Keratinocyte (primary cell): ENCODE measurements at regions not wholly inside any gene's neighbourhood (a gene's known extent, or its start where the extent isn't known, plus 50 kb on each side); places are given as distances from the start of the nearest gene placed in this dataset.

Experiments used
- DNase-seq: peaks from one replicate; pipeline ENCODE4 v3.0.0-alpha.2; 2011; ENCODE audit warnings: low read depth, missing footprints, low spot score
- FAIRE-seq: peaks from 2 replicates; lab custom pipeline; 2011; peaks lifted over from hg19 to GRCh38; lab: Jason Lieb, UNC
- H2AFZ ChIP-seq: 2 replicates; pipeline ENCODE4 v1.6.0; 2012; ENCODE audit warnings: low read length, control low read depth, inconsistent platforms; ENCODE audit not compliant: control insufficient read depth
- H3K27ac ChIP-seq: 2 replicates; pipeline ENCODE4 v1.5.1; 2011; ENCODE audit warnings: low read length; ENCODE audit not compliant: control insufficient read depth, insufficient read depth
- H3K27me3 ChIP-seq: 3 replicates; pipeline ENCODE4 v1.6.0; 2011; ENCODE audit warnings: low read length; ENCODE audit not compliant: control insufficient read depth, insufficient read depth; ENCODE audit errors: extremely low read depth
- H3K36me3 ChIP-seq, 2 experiments: 2 replicates in 1 of 2; 3 replicates in 1 of 2; pipeline ENCODE4 v1.5.1; 2011; ENCODE audit warnings: low read length in 2 of 2, mild to moderate bottlenecking in 1 of 2; ENCODE audit not compliant: control insufficient read depth in 2 of 2, insufficient read depth in 2 of 2; ENCODE audit errors: extremely low read depth in 1 of 2
- H3K4me1 ChIP-seq: 3 replicates; pipeline ENCODE4 v1.5.1; 2011; ENCODE audit warnings: low read length; ENCODE audit not compliant: control insufficient read depth, insufficient read depth; ENCODE audit errors: extremely low read depth
- H3K4me2 ChIP-seq: 3 replicates; pipeline ENCODE4 v1.6.0; 2011; ENCODE audit warnings: low read depth, low read length; ENCODE audit not compliant: control insufficient read depth, insufficient read depth; ENCODE audit errors: extremely low read depth
- H3K4me3 ChIP-seq, 3 experiments: fragments of 200-600 bp in 1 of 3; sonication (generic) in 1 of 3; 2 replicates in 2 of 3; 3 replicates in 1 of 3; pipeline ENCODE4 v1.5.1; 2011 to 2016; ENCODE audit warnings: low read length in 3 of 3, mild to moderate bottlenecking in 3 of 3, control low read depth in 2 of 3, inconsistent platforms in 1 of 3, low read depth in 1 of 3, mixed read lengths in 1 of 3, mixed run types in 1 of 3, moderate library complexity in 1 of 3; ENCODE audit not compliant: control insufficient read depth in 2 of 3, insufficient read depth in 2 of 3; ENCODE audit errors: extremely low read depth in 1 of 3
- H3K79me2 ChIP-seq: 2 replicates; pipeline ENCODE4 v1.6.0; 2012; ENCODE audit warnings: low read length; ENCODE audit not compliant: control insufficient read depth, insufficient read depth
- H3K9ac ChIP-seq: 3 replicates; pipeline ENCODE4 v1.6.0; 2011; ENCODE audit warnings: low read length; ENCODE audit not compliant: control insufficient read depth, insufficient read depth; ENCODE audit errors: extremely low read depth
- H3K9me1 ChIP-seq: 3 replicates; pipeline ENCODE4 v1.6.0; 2011; ENCODE audit warnings: low read length; ENCODE audit not compliant: control insufficient read depth, insufficient read depth; ENCODE audit errors: extremely low read depth
- H3K9me3 ChIP-seq: 2 replicates; pipeline ENCODE4 v1.5.1; 2012; ENCODE audit warnings: low read depth, low read length; ENCODE audit not compliant: control insufficient read depth
- H4K20me1 ChIP-seq: 3 replicates; pipeline ENCODE4 v1.6.0; 2011; ENCODE audit warnings: low read length; ENCODE audit not compliant: control insufficient read depth, insufficient read depth; ENCODE audit errors: extremely low read depth
- EZH2 ChIP-seq: IDR thresholded peaks from one replicate; pipeline ENCODE4 v1.6.1; 2012; ENCODE audit warnings: inconsistent platforms, mild to moderate bottlenecking, low read length, moderate library complexity
- dilution Hi-C: fragments of 300-500 bp; cut with MboI; formaldehyde crosslinking; loops from one replicate; pipeline ENCODE4 v1.7.0; 2020; ENCODE audit warnings: low sequenced_read_pairs; ENCODE audit not compliant: extremely low pct_ligation_motif_present
- TF ChIP-seq, protein P1 (sequence below), 3 experiments: IDR thresholded peaks in 1 of 3; conservative IDR thresholded peaks in 1 of 3; optimal IDR thresholded peaks in 1 of 3; 2 replicates in 2 of 3; 3 replicates in 1 of 3; pipeline versions ENCODE3 to v1.5.1; 2011; ENCODE audit warnings: low read length in 3 of 3, mild to moderate bottlenecking in 3 of 3, moderate library complexity in 2 of 3, control low read depth in 1 of 3, inconsistent platforms in 1 of 3; ENCODE audit not compliant: insufficient read depth in 2 of 3; ENCODE audit errors: extremely low read depth in 1 of 3

DNA sequence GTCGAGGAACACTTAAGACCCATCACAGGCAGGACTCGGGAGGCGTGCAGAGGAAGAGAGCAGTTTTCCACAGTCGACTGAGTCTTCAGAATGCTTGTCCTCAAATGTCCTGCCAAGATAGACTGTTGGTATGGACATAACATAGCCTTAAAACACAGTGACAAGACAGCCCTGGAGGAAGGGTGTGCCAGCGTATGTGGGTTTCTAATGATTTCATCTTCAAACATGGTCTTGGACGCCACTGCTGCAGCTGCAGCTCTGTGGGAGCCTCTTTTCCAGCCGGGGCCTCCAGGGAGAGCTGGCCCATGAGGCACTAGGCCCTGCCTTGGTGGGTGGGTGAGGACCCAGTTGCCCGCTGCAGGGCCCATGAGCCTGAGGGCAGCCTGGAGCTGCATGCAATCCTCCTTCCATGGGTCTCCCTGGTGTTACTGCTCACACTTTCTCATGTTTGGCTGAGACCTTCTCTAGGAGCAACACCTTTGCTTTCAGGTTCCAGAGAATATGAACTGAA, 198.6 kb downstream of the KLF13 start:
- H3K4me1 ChIP-seq = no peaks in the 10 kb centered on the region
- H2AFZ ChIP-seq = no peak overlapping the region
- no peak for FAIRE-seq
- H3K36me3 ChIP-seq = no peaks in the 10 kb centered on the region
- H3K9me1 ChIP-seq = no peaks in the 10 kb centered on the region
- H3K27ac ChIP-seq = no peak overlapping the region
- DNase-seq = no peak
- dilution Hi-C loops = no loop called here
- TF ChIP-seq EZH2 = no peak
- H3K27me3 ChIP-seq = peaks cover 9% of the 10 kb centered on the region
- no peaks in the 10 kb centered on the region for H4K20me1 ChIP-seq
- H3K79me2 ChIP-seq = no peaks in the 10 kb centered on the region
- H3K4me3 ChIP-seq = no peak overlapping the region
- no peak overlapping the region for H3K9ac ChIP-seq
- H3K9me3 ChIP-seq = no peaks in the 10 kb centered on the region
- H3K4me2 ChIP-seq = no peak overlapping the region

DNA sequence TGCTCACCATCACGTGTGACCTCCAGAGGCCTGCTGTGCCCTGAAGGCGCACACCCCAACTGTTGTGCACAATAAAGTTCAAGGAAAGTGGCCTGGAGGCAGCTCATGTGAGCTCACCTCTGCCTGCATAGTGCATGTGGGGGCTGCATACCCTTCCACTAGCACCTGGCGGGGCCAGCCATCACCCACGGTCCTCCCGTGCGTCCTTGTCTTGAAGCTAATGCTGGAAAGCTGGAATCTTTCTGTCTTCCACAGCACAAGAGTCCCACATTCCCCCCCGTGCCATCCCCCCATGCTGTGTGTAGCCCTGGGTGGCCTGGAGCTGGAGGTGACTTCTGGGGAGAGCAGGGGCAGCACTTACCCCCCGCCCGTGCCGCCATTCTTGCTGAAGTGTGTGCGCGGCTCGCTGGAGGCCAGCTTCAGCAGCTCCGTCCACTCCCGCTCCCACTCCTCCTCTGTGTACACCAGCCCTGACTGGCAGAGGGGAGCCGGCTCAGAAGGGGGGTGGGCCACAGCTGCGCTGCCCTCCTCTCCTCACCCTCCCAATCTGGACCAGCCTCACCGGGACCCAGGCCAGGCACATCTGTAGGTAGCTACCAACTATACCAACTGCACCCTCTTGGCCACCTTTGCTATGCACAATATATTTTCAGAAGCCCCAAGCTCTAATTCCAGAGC, 199.5 kb downstream of the KLF13 start:
- DNase-seq = no peak
- no peaks in the 10 kb centered on the region for H3K9me1 ChIP-seq
- H3K36me3 ChIP-seq = no peaks in the 10 kb centered on the region
- FAIRE-seq = no peak
- no peak overlapping the region for H2AFZ ChIP-seq
- no peaks in the 10 kb centered on the region for H3K79me2 ChIP-seq
- H3K9me3 ChIP-seq = no peaks in the 10 kb centered on the region
- H3K4me3 ChIP-seq = no peak overlapping the region
- no peak overlapping the region for H3K4me2 ChIP-seq
- H4K20me1 ChIP-seq = no peaks in the 10 kb centered on the region
- TF ChIP-seq, protein P1, sequence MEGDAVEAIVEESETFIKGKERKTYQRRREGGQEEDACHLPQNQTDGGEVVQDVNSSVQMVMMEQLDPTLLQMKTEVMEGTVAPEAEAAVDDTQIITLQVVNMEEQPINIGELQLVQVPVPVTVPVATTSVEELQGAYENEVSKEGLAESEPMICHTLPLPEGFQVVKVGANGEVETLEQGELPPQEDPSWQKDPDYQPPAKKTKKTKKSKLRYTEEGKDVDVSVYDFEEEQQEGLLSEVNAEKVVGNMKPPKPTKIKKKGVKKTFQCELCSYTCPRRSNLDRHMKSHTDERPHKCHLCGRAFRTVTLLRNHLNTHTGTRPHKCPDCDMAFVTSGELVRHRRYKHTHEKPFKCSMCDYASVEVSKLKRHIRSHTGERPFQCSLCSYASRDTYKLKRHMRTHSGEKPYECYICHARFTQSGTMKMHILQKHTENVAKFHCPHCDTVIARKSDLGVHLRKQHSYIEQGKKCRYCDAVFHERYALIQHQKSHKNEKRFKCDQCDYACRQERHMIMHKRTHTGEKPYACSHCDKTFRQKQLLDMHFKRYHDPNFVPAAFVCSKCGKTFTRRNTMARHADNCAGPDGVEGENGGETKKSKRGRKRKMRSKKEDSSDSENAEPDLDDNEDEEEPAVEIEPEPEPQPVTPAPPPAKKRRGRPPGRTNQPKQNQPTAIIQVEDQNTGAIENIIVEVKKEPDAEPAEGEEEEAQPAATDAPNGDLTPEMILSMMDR (optimal IDR thresholded peaks at IDR 0.05 in 1 of 3, IDR thresholded peaks at IDR 0.05 in 1 of 3, conservative IDR thresholded peaks at IDR 0.05 in 1 of 3; ENCODE audit: extremely low read depth in 1 of 3, insufficient read depth in 2 of 3, low read length in 3 of 3) = no peak
- TF ChIP-seq EZH2 = no peak
- peaks cover 9% of the 10 kb centered on the region for H3K27me3 ChIP-seq
- no peak overlapping the region for H3K27ac ChIP-seq
- H3K4me1 ChIP-seq = no peaks in the 10 kb centered on the region
- dilution Hi-C loops = no loop called here
- H3K9ac ChIP-seq = no peak overlapping the region
